Hematopoietic multipotent progenitor cell (in vitro differentiated cells): ENCODE measurements at regions not wholly inside any gene's neighbourhood (a gene's known extent, or its start where the extent isn't known, plus 50 kb on each side); places are given as distances from the start of the nearest gene placed in this dataset.

Source experiments
- DNase-seq, 3 donors: peaks; one replicate each; pipeline ENCODE4 v3.0.0-alpha.2; 2011 to 2015; ENCODE audit warnings: low read depth in 2 of 3, low spot score in 2 of 3

- peak in 2 of 3 donors; percentile 78 to 90 for DNase-seq
Observed at GRCh38 chr12:132439333-132439904, 50.5 kb upstream of the FBRSL1 start.

GRCh38 chr12:132438726-132439125 is 51.2 kb upstream of the FBRSL1 start:
- DNase-seq = no peak

DNA sequence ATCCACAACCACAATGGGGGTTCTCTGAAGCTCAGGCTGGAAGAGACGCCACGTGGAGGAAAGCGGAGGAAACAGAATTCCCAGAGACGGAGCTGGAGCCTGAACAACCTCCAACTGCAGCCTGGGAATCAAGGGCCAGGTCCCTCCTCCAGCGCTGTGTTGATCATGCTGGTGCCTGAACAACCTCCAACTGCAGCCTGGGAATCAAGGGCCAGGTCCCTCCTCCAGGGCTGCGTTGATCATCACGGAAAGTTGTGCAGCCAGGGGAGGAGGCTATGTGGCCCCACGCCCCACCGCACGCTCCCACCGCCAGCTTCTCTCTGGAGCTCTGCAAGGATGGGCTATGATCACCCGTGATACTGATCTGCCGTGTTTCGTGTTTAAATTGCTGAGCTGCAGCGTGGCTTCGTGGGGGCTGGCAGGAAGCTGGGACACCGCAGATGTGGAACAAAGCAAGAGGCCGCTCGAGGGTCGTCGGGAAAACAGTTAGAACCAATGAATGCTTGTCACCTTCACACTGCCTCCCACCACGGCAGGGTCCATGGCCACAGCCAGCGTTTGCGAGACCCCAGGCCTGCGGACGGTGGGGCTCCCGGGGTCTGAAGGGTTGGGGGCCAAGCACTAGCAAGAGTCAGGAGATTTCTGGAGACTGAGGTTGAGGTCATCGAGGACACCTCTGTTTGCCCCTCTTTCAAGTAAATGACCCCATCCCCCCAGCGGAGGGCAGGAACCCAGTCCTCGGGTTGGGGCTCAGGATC is 51.8 kb upstream of the FBRSL1 start:
- DNase-seq = no peak

DNA sequence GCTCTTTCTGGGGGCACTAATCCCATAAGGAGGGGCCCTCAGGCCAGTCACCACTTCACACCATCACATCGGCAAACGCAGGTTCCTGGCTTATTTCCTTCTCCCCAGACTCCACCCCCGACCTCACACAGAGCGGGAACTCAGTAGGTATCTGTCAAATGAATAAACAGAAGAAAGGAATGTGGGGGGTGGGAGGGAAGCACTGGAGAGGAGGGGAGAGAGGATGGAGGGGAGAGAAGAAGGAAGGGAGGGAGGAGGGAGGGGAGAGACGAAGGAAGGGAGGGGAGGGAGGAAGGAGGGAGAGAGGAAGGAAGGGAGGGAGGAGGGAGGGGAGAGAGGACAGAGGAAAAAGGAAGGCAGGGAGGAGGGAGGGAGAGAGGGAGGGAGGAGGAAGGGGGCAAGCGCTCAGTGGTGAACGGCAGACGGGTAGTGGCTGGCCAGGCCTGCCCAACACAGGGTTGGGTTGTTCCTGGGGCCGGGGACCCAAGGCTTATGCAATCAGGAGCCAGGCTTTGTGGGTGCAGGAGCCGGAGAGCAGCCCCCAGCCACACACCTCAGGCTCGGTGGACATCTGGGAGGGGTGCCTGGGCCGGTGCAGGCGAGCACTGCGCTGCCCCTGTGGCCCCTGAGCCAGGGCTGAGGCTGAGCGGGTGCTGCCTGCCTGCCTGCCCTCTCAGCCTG is 52.6 kb upstream of the FBRSL1 start:
- no peak for DNase-seq

DNA sequence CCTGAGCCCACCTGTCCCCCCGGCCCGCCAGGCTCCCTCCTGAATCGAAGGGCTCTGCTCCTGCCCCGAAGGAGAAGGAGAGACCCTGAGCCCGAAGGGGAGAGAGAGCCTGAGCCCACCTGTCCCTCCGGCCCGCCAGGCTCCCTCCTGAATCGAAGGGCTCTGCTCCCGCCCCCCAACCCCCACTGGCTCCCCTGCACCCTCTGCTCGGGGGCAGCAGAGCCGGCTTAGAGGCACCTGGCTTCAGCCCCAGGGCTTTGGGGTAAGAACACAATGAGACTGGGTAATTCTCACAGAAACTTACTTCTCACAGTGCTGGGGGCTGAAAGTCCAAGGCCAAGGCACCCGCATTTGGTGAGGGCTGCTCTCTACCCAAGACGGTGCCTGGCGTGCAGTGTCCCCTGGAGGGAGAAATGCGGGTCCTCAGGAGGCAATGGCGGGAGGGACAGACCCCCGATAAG is 53.1 kb upstream of the FBRSL1 start:
- no peak for DNase-seq

DNA sequence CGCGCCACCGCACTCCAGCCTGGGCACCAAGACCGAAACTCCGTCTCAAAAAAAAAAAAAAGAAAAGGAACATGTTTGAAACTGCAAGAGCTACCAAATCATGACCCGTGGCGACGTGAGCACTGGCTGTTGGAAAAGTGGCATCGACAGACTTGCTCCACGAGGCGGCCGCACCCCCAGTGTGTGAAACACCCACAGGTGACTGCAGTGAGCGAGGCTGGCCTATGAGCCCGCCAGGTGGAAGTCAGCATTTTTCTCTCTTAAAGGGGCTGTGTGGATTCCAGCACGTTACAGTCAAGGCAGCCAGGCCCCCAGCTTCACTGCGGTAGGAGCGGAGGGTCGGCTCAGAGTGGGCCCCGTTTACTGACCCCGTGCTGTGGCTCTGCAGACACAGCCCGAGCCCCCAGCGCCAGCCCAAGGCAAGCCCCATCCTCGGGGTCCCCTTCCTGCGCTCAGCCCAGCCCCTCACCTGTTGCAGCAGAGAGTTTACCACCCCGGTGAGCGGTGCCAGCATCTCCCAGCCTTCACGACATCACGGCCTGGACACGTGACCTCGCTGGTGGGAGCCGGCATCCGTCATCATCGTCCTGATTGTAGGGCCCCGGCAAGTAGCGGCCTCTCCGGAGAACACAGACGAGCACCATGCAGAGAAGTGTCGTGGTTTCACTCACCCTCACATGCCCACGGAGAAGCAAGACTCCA is 54.3 kb upstream of the FBRSL1 start:
- DNase-seq = no peak

GRCh38 chr12:132433641-132434395 is 56.1 kb upstream of the FBRSL1 start:
- no peak for DNase-seq

- DNase-seq = no peak
Observed at GRCh38 chr12:132432721-132433577, 57.0 kb upstream of the FBRSL1 start.

- DNase-seq = no peak
Observed at GRCh38 chr12:132432126-132432705, 57.7 kb upstream of the FBRSL1 start.

DNA sequence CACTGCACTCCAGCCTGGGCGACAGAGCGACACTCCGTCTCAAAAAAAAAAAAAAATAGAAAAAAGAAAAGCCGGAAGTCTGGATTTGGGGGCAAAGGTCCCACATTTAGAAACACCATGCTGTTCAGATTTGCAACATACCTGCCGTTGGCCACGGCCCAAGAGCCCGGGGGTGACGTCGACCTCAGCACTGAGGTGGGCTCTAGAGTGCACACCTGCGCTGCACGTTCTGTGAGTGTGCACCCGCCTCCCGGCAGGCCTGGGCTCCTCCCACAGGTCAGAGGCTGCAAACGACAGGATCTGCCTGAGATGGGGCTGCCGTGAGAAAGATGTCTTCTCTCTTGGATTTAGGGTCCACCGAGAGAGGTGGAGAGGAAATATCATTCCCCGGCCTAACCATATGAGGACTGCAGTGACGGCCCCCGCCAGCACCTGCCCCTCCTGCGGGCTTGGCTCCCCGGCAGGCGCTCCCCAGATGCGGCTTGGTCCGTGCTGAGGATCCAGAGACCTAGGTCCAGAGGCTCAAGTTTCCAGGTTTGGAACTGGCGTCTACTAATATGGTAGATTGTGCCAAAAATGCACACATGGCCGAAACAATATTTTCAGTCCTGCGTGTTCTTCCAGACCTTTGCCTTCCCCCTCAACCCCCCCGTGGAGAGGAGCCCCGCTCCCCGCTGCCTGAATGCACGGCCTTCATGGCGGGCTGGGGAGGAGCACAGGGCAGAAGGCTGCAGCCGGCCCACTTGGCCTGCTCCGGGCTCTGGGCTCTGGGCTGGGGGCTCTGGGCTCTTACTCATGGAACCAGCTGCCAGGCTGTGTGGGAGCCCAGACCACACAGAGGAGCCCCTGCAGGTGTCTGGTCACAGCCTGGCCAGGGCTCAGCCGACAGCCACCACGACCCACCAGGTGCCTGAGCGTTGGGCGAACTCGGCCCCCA is 58.8 kb upstream of the FBRSL1 start:
- DNase-seq = no peak

DNA sequence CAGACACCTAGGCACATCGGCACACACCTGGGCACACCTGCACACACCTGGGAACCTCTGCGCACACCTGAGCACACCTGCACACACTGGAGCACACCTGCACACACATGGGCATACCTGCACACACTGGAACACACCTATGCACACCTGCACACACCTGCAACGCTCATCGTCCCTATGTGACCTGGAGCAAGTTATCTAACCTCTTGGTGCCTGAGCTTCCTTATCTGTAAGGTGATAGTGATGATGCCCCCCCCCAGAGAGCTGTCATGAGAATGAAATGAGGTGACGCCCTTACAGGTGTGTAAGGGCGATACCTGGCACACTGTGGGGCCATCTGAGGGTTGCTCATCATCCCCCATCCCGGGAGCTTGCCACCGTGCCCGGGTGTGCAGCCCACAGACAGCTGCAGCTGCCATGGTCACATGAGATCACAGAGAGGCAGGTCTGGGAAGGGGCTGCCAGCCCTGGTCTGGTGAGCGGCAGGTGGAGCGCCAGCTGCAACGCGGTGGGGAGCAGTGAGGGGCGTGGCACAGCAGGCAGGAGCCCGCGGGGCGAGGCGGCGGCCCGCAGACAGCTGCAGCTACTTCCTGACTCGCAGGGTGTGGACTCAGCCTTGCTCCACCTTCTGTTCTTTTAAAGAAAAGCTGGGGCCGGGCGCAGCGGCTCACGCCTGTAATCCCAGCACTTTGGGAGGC is 59.9 kb upstream of the FBRSL1 start:
- peak in 2 of 3 donors; percentile 88 to 94 for DNase-seq

GRCh38 chr12:132429602-132429945 is 60.4 kb upstream of the FBRSL1 start:
- peak in 1 of 3 donors; percentile 56 for DNase-seq

- DNase-seq = peak in 2 of 3 donors; percentile 86 to 88
Observed at GRCh38 chr12:132428936-132429601, 60.9 kb upstream of the FBRSL1 start.

- peak in 1 of 3 donors; percentile 58 for DNase-seq
Observed at GRCh38 chr12:132427999-132428935, 61.7 kb upstream of the FBRSL1 start.

GRCh38 chr12:132427174-132427768 is 62.7 kb upstream of the FBRSL1 start:
- DNase-seq = no peak
